Cardiac fibroblast (primary cell): ENCODE measurements at regions not wholly inside any gene's neighbourhood (a gene's known extent, or its start where the extent isn't known, plus 50 kb on each side); places are given as distances from the start of the nearest gene placed in this dataset.

Experiments
- DNase-seq, 2 donors: peaks; one replicate each; pipeline versions ENCODE4 v3.0.0 to v3.0.0-alpha.2; 2010; ENCODE audit warnings: low read depth in 2 of 2
- H3K4me3 ChIP-seq, 2 donors: replicated peaks in 1 of 2; 1 replicate in 1 of 2; 2 replicates in 1 of 2; pipeline ENCODE4 v1.5.1; 2011; ENCODE audit warnings: low read depth in 2 of 2, low read length in 2 of 2, mild to moderate bottlenecking in 2 of 2, moderate library complexity in 1 of 2
- CTCF ChIP-seq: IDR thresholded peaks from one replicate; pipeline ENCODE4 v1.5.1; 2011; ENCODE audit warnings: low read depth, mild to moderate bottlenecking, low read length, inconsistent platforms

- H3K4me3 ChIP-seq = no peak overlapping the region
- no peak for DNase-seq
- TF ChIP-seq CTCF = no peak
These were observed 129.3 kb downstream of the RDH14 start for GRCh38 chr2:18430996-18431748.

DNA sequence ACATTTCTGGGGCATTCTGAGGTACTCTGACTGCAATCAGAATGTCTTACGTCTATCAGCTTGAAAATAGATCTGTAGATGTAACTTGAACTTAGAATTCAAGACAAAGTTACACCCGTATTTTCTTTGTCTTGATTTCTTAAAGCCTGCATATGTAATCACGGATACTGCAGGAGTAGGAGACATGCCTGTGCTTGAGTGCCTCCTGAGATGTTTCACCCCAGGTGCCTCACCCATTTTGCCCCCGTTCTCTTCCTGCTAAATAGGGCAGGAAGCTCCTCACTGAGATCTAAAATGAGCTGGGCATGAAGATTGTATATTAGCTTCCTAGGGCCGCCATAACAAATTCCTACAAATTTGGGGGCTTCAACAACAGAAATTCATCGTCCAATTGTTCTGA, 131.9 kb downstream of the RDH14 start:
- TF ChIP-seq CTCF = no peak
- H3K4me3 ChIP-seq = no peak overlapping the region
- DNase-seq = no peak

- TF ChIP-seq CTCF = no peak
- DNase-seq = no peak
- no peak overlapping the region for H3K4me3 ChIP-seq
These were observed 132.7 kb downstream of the RDH14 start for GRCh38 chr2:18427762-18428161.

DNA sequence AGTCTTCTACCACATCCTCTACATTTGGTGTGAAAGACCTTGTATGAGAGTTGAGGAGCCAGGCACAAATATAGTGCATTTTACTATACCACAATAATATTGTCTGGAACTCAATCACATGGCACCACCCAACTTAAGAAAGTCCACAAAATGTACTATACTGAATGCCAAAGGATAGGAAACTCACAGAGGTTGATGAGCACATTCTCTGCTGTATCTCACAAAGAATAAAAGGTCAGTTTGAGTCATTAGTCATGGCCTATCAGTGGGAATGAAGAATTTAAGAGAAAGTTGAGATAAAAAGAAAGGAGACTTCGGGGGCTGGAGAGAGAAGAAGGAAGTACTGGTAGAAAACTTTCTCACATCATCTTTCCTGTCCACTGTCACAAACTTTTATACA, 134.3 kb downstream of the RDH14 start:
- DNase-seq = no peak
- no peak overlapping the region for H3K4me3 ChIP-seq
- TF ChIP-seq CTCF = no peak

- peak; percentile 14 to 75 for DNase-seq
- no peak for TF ChIP-seq CTCF
- H3K4me3 ChIP-seq = no peak overlapping the region
These were observed 135.2 kb downstream of the RDH14 start for GRCh38 chr2:18425210-18425703.

- no peak for TF ChIP-seq CTCF
- DNase-seq = peak in 1 of 2 donors; percentile 19
- H3K4me3 ChIP-seq = no peak overlapping the region
These were observed 136.8 kb downstream of the RDH14 start for GRCh38 chr2:18423636-18424035.
